GM19238 (cell line): ENCODE measurements at regions not wholly inside any gene's neighbourhood (a gene's known extent, or its start where the extent isn't known, plus 50 kb on each side); places are given as distances from the start of the nearest gene placed in this dataset.
"Not testable (repeated sequence)": the region's sequence is repeated elsewhere in the genome, so short reads cannot be mapped to it uniquely, and the experiment has no call there.

Experiments used
- DNase-seq: peaks from one replicate; pipeline ENCODE4 v3.0.0; 2011; ENCODE audit warnings: low spot score; ENCODE audit not compliant: insufficient read length

DNA sequence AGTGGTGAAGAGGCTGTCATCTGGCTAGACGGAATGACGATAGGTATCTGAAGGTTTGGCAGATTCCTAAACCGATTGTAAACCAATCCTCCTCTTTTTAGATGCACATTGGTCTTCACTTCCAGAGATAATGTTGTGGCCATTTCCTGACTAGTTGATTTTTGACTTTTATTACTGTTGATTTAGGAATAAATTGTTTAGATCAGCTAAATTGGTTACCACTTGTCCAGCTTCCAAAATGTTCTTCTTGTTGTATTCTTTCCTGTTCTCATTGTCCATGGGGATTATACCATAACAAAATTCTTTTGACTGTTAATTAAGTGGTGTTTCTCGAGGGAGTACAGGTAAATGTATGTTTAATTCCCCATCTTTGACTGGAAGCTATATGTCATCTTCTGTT lies 119.7 kb downstream of the MACROH2A1 start:
- no peak for DNase-seq

- DNase-seq = no peak
Measured at GRCh38 chr5:135276151-135276550, 122.9 kb downstream of the MACROH2A1 start.

DNA sequence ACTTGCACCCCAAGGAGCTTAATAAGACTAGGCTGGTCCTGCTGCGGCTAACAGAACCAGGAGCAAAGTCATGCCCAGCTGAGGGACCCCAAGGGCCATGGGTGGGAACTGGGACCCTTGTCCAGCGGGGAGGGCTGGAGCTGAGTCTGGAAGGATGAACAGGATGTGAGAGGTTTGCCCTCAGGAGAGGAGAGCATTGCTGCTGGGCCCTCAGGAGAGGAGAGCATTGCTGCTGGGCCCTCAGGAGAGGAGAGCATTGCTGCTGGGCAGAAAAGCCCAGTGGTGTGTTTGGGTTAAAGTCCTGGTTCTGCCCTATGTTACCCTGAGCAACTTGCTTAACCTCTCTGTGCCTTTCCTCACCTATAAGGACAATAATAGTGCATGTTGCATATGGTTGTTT lies 125.8 kb downstream of the MACROH2A1 start:
- no peak for DNase-seq

- DNase-seq = no peak
Measured at GRCh38 chr5:135272311-135272805, 126.7 kb downstream of the MACROH2A1 start.

- DNase-seq = no peak
Measured at GRCh38 chr5:135271533-135272310, 127.3 kb downstream of the MACROH2A1 start.

DNA sequence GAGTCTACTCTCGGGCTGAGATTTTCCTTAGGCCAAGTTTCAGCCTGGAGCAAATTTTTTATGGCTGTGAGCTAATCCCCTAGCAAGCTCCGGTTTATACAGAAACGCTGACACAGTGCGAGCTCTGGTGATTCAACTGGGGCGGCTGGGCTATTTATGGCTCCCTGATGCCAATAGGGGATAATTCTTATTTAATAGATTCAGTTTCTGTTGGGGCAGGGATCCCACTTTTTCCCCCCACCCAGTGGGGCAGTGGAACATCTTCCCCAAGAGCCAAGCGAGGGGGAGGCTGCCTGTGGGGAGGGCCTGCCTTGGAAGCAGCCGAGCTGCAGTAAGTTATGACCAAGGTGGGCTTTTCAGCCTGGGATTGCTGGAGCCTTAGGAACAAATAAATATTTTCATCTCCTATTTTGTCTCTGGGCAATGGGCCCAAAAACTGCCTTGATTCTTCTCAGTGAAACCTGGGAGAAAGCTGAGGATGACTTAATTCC lies 129.1 kb downstream of the MACROH2A1 start:
- no peak for DNase-seq

GRCh38 chr5:135269199-135269598 lies 129.8 kb downstream of the MACROH2A1 start:
- DNase-seq = no peak

DNA sequence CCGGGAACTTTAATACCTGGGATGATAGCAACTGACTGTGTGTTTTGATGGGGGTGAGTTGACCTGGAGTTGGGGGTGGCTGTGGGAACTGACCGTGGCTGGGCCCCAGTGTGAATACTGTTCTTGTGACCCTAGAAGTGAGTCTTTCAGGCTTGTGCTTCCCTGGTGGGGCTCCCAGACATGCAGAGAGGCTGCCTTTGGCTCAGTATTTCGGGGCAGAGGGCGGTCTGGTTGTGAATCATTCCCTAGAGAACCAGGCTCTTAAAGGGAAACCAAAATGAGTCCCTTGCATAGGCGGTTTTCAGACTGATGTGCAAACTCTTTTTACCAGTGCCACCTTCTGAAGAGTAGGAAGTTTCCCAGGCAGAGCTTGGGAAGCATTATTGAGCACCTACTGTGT lies 132.1 kb downstream of the MACROH2A1 start:
- no peak for DNase-seq

- no peak for DNase-seq
Measured at GRCh38 chr5:135266303-135266635, 132.8 kb downstream of the MACROH2A1 start.

GRCh38 chr5:135265497-135266302 lies 133.3 kb downstream of the MACROH2A1 start:
- no peak for DNase-seq

DNA sequence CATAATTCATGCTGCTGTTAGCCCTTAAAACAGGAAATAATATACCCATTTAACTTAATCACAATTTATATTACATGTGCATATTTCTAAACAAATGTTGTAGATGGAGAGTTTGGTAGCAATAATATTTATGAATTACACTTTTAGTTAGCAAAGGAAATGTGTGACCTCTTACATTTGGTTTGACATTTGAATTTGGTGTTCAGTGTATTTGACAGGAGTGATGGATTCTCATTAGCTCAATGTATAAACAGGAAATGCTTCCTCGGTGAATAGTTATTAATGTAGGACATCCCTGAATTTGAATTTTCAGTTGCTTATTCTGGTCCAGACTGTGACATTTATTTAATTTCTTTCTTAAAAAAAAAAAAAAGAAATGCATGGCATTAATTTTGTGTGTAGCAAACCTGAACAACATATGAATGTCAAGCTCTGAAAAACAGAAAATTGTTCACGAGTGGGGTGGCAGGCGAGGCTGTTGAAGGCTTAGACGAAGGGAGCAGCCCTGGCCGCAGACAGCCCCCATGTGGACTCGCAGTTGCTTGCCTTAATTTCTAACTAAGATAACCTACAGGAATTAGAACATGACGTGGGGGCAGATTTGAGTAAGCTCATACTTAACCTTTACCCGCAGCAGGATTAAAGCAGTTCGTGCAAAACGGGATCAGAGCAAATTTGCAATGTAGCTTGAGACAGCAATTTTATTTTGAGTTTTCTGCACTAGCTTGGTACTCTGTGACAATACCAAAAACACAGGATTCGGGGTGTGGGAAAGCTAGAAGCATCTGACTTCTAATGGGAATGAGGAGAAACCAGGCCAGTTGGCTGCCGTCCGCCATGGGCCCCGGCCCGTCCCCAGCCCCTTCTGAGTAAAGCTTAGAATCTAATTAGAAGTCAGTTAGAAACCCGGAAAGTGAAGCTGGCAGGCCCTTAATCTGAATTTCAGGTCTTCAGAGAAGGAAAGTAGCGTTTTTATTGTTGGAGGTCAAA lies 134.3 kb downstream of the MACROH2A1 start:
- no peak for DNase-seq

DNA sequence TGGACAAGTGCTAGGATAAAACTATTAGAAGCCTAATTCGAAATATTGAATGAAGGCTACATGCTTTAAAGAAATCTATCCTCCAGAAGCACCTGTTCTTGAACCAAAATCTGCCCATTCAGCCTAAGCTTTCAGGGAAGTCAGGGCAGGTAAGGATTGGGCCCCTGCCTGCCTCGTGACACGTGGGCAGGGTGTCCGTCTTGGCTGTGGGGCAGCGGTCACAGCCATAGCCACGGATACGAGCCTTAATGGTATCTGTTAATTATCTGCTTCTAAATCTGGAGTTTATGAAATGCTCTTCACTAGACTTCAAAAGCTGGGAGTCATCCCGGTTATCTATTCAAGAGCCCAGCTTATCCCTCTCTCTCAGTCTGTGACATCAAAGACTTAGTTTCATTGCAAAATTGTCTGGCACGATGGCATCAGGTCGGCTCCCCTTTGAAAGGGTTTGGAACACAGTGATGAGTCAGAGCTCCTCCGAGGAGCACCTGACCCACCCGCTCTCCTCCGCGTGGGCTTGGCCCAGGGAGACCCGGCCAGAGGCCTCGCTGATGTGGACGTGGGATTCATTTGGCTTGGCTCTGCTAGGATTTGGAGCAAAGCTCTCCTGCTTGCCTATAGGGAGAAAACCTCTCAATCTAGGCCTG lies 135.9 kb downstream of the MACROH2A1 start:
- no peak for DNase-seq

DNA sequence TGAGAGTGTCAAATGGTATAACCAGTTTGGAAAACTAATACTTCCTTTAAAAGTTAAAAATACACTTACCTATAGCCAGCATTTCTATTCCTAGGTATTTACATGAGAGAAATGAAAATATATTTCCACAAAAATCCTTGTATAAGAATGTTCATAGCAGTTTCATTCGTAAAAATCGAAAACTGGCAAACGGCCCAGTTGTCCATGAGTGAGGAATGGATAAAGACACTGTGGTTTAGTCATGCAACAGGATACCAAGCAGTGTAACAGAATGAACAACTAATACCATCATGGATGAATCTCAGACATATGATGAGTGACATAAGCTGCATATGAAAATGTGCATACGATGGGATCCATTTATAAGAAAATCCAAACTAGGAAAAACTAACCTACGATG lies 136.7 kb downstream of the MACROH2A1 start:
- no peak for DNase-seq

DNA sequence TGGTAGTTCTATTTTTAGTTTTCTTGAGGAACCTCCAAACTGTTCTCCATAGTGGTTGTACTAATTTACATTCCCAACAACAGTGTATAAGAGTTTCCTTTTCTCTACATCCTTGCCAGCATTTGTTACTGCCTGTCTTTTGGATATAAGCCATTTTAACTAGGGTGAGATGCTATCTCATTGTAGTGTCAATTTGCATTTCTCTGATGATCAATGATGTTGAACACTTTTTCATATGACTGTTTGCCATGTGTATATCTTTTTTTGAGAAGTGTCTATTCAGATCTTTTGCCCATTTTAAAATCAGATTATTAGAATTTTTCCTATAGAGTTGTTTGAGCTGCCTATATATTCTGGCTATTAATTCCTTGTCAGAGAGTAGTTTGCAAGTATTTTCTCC lies 138.9 kb downstream of the MACROH2A1 start:
- DNase-seq = not testable (repeated sequence)

- DNase-seq = no peak
Measured at GRCh38 chr5:135255461-135256178, 143.4 kb downstream of the MACROH2A1 start.

DNA sequence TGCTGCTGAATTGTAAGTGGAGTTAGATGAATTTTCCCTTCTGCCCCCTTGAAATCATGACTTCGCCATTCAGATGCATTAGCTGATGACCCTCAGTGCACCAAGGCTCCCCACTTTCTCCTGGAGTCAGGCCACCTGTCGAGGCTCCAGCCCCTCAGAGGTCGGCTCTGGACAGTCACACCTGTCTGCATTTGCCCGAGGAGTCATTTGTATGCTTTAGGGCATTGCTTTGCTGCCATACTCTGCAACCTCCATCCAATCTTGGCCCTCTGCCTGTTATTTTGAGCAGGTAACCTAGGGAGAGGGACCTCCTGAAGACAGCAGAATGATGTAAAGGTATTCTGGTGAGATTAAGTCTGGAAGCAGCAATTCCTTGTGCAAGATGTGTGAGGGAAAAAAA lies 144.8 kb downstream of the MACROH2A1 start:
- no peak for DNase-seq

DNA sequence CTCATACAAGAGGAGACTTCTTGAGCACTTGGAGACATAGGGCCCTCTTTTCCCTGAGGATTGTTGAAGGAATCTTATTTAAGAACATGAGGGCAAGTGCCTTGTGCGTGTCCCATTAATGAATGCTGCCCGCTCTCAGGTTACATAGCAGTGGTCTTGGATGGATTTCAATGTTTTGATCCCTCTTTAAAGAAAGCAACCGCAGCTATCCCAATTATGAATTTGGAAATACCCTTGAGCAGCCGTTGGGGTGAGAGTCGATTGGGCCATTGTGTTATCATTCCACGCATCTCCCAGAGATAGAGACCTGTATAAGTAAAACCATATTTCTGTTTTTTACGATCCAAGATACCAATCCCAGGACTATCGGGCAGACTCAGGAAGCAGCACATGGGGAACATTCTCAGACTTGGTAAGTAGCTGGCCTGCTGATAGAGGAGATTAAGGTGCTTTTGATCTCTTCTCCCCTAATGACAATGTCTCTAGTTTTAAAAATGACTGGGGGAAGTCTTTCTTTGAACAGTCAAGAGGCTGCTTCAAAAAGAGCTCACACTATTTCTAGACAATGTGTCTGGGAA lies 145.3 kb downstream of the MACROH2A1 start:
- no peak for DNase-seq

DNA sequence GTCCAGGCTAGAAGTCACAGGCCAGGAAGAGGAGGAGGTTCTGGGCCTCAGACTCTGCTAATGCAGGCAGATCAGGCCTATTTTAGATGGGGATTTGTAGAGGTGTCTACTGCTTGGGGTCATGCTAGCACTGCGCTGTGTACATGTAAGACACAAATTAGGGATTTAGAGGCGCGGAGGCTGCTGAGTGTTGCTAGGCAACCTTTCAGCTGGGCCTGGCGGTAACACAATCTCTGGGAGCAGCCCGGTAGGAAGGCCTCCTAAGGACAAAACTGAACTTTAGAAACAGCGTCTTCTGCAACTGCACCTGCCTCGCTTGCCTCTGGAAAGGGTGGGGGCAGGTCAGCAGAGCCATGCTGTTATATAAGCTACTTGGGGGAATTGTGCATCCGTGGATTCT lies 147.9 kb downstream of the MACROH2A1 start:
- no peak for DNase-seq

DNA sequence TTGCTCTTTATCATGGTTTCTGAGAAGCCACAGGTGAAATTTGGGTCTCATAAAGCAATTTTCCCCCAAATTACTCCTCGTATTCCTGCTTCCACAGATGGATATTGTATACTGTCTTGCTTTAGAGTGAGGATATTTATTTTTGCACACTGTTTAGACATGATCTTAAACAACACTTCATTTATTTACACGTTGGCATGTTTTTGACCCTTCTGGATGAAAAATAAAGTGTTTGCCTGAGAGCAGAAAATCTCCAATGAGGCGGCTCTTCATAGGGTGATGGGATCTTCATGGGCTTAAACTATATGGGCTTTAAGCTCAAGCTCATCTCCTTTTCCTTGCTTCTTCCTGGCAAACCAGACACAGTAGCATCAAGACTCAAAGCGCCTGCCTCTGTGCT lies 148.4 kb downstream of the MACROH2A1 start:
- no peak for DNase-seq

- no peak for DNase-seq
Measured at GRCh38 chr5:135249658-135250057, 149.4 kb downstream of the MACROH2A1 start.
